Inflammatory macrophage treated with lipopolysaccharide for 4 hours (primary cell): ENCODE measurements at regions not wholly inside any gene's neighbourhood (a gene's known extent, or its start where the extent isn't known, plus 50 kb on each side); places are given as distances from the start of the nearest gene placed in this dataset.

Experiments used
- DNase-seq: peaks from one replicate; pipeline ENCODE4 v3.0.0-alpha.2; 2020

DNA sequence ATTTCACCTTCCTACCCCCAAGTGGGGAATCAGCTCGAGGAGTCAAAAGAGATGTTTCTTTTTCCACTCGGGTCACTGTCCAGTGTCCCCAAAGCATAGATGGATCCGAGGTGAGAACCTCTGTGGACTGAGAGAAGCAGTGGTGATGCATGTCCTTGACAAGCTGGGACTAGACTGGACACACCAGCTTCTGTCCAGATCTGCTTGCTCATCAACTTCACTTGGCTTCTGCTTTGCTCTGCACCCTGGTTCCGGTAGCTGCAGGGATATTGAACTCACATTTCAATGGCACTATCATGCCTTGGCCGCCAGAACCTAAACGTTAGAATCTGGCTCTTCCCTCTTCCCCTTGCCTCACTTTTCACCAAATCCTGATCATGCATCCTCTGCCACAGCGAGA, 50.3 kb upstream of the CXCL12 start:
- DNase-seq, result no peak

DNA sequence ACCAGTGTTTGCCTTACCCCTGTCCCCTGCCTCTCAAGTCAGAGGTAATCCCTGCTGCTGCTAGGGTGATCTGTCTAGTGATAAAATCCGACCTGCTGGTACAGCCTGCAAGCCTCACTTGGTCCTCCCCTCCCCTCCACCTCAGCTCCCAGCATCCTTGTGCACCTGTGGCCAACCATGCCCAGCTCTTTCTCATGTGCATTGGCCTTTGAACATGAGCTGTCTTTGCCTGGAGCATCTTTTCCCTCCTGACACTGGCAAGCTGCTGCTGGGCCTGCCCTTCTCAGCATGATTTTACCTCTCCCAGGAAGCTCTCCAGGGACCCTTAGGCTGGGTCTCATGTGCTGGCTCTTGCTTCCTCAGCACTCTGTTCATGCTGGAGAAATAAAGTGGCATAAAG, 51.3 kb upstream of the CXCL12 start:
- DNase-seq, result no peak

- no peak for DNase-seq
These were observed 53.1 kb upstream of the CXCL12 start for GRCh38 chr10:44437840-44438511.

GRCh38 chr10:44439239-44439957, 54.5 kb upstream of the CXCL12 start:
- no peak for DNase-seq

GRCh38 chr10:44439958-44440244, 55.0 kb upstream of the CXCL12 start:
- DNase-seq, result no peak

DNA sequence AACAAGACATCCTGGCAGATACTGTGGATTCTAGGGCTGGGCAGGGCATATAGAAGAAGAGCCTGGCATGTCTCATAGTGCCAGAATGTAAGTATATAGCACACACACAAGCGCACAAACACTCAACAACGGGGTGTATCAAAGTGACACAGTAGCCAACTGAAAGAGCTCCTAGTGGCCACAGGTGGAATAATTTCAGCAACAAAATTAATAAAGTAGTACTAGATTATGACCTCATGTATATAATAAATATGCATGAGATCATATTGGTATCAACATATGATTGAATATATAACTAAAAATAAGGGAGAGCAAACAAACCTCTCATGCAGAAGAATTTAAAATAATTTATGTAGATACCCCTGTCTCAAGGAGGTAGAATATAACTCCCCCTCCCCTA, 72.4 kb upstream of the CXCL12 start:
- DNase-seq, result no peak

DNA sequence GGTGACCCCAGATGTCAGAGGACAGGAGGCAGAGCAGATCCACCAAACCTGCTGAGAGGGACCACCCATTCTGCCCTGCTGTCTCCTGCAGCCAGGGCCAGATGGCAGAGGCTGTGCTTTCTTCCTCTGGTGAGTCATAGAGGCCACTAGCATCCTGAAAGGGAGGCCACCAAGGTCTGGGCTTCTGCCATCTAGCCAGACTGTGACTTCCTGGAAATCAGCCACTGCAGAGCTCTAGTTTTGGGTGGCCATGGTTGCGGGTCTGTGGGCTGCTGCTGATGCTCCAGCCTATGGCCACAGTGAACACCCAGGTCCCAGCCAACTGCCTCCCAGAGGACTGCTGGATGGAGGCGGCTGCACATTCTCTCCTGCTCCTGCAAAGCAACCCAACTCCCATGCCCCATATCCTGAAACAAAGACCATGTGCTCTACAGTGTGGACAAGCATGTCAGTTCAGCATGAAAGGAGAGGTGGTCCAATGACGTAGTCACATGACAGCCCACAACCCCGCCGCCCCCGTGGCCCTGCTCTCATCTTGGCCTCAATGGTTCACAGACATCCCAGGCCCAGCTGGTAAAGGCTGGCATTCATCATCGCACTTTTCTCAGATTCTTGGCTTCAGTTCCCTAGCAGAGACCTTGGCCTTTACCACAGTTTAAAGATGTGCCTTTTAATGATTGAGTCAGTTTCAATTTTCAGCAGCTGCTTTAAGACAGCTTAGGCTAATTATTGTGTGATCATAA, 73.9 kb upstream of the CXCL12 start:
- no peak for DNase-seq

DNA sequence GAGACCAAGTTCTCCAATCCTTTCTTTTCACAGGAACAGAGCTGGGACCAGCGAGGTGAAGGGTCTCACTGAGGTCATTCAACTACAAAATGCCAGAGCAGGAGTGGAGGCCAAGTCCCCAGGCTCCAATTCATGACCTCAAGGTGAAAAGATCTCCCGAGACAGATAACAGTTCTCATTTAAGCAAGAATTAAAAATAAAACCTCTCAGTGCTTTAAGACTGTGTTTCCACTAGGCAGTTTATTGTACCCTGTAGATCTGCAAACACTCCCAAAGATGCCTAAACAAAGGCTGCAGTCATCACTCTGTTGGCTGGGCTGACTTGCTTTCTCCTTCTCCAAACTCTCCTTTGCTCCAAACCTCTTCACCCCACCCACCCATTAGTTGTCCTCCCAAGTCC, 74.8 kb upstream of the CXCL12 start:
- DNase-seq, result no peak

- no peak for DNase-seq
These were observed 75.5 kb upstream of the CXCL12 start for GRCh38 chr10:44460416-44460815.

DNA sequence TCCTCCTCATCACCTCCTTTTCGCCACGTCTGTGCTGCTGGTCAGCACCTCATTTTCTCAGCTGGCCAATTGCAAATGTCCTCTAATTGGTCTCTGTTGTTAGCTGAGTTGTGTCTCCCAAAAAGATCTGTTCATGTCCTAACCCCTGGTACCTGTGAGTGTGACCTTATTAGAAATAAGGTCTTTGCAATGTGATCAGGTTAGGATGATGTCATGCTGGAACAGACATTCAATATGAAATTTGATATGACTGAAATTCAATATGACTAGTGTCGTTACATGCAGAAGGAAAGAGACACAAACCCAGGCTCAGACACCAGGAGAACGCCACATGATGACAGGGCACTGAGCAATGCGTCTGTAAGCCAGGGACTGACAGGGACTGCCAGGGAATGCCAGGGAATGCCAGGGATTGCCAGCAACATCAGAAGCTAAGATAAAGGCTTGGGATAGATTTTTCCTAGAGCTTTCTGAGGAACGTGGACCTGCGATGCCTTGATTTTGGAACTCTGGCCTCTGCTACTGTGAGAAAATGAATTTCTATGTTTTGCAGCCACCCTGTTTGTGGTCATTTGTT, 77.5 kb upstream of the CXCL12 start:
- no peak for DNase-seq

- no peak for DNase-seq
These were observed 78.7 kb upstream of the CXCL12 start for GRCh38 chr10:44463511-44464121.

- no peak for DNase-seq
These were observed 79.6 kb upstream of the CXCL12 start for GRCh38 chr10:44464503-44464902.

DNA sequence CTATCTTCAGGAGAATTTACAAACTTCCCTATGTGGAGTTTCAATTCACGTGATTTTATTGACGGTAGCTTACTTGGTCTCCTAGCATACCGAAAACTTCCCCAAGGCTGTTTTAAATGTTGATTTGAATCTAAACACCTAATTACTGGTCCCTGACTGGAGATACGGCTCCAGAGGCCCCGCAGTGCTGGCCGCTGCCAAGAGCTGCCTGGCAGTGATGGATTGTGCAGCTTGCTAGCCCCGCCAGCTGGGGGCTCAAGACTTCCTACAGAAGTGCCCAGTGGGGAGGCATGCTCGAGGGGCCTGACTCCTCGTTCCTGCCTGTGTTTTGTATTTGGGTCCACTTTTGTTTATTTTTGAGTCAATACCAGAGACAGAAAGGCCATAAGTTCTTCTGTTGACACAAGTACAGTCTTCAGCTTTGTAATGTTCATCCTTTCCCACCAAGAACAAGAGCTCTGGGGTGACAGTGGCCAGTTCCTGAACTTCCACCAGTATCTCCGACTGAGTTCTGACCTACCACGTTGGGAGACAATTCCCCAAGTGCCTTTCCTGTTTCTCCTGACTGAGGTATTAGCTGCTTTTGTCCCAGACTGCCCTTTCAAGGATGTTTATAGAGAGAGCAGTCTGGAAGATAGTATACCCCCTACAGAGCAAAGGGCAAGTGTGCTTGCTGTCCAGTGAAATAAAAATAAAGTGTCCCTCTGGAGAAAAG, 80.7 kb upstream of the CXCL12 start:
- no peak for DNase-seq

GRCh38 chr10:44466236-44466635, 81.3 kb upstream of the CXCL12 start:
- DNase-seq, result no peak

GRCh38 chr10:44467090-44467489, 82.2 kb upstream of the CXCL12 start:
- DNase-seq, result no peak

DNA sequence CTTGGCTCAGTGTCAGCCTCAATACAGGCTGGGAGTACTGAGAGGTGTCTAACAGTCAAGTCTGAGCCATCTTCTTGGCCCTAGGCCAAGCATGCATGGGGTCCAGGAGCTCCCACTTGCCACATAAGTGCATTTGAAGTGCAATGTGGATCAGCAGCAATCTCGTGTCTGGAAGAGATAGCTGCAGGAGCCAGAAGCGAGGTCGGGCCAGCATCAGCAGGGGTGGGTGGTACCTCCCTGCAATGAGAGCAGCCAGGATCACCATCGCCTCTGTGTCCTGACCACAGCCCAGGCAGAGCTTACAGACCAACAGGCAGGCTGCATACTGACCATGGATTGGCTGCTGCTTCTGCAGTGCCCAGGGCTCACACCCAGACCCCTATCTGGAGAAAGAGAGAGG, 83.0 kb upstream of the CXCL12 start:
- no peak for DNase-seq

GRCh38 chr10:44468525-44468924, 83.6 kb upstream of the CXCL12 start:
- no peak for DNase-seq

GRCh38 chr10:44468965-44469364, 84.1 kb upstream of the CXCL12 start:
- no peak for DNase-seq

- DNase-seq, result no peak
These were observed 85.9 kb upstream of the CXCL12 start for GRCh38 chr10:44470784-44471183.

- DNase-seq, result no peak
These were observed 86.5 kb upstream of the CXCL12 start for GRCh38 chr10:44471410-44471809.

GRCh38 chr10:44473146-44473545, 88.2 kb upstream of the CXCL12 start:
- DNase-seq, result no peak

DNA sequence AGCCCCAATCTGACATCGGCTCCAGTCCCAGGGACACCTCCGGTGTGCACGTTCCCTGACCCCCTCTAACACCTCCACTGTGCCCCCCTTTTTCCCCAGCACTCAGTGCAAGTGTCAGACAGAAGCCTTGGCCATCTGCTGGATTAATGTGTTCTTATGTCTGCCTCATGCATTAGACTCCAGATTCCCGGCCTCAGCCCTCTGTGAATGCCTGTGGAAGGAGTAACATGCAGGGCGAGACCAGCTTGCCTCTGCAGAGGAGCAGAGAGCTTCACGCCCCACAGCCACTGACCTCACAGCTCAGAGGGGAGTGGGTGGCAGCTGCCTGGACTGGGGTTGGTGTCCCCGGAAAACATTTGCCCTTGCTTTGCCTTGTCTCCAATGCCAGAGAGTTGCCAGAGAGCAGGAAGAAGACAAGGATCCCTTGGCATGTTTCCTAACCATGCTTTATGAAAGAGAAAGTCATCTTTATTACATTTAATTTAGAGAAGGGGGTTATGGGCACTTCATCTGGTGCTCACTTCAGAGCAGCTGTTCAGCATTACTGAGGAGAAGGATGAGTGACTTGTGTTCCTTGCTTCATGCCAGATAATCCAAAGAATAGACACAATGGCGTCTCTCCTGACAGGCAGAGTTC, 91.6 kb upstream of the CXCL12 start:
- DNase-seq, result no peak
